ENCODE measurements at regions not wholly inside any gene's neighbourhood (a gene's known extent, or its start where the extent isn't known, plus 50 kb on each side); places are given as distances from the start of the nearest gene placed in this dataset.

DNA sequence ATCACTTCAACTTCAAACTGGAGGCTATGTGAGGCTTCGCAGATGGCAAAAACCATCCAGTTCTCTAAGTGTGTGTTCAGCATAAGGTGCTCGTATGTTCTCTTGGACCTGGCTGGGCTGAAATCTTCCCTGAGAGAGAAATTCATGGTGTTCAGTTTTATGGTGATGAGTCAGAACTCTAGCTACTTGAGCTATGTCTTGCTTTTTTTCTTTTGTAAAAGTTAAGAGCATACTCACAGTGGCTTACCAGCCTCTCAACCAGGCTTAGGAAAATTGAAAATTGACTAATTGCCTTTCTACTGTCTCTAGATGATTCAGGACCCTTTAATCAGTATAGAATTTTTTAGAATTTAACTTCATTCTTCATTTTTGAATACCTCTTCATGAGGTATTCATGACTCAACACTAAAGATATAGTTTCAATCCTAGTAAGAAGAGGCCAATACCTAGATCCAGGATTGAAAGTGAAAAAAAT is 617.5 kb downstream of the TBL1XR1 start:
- no peak for TF ChIP-seq POLR2A (IDR thresholded peaks at IDR 0.05)
- TF ChIP-seq, protein P1, sequence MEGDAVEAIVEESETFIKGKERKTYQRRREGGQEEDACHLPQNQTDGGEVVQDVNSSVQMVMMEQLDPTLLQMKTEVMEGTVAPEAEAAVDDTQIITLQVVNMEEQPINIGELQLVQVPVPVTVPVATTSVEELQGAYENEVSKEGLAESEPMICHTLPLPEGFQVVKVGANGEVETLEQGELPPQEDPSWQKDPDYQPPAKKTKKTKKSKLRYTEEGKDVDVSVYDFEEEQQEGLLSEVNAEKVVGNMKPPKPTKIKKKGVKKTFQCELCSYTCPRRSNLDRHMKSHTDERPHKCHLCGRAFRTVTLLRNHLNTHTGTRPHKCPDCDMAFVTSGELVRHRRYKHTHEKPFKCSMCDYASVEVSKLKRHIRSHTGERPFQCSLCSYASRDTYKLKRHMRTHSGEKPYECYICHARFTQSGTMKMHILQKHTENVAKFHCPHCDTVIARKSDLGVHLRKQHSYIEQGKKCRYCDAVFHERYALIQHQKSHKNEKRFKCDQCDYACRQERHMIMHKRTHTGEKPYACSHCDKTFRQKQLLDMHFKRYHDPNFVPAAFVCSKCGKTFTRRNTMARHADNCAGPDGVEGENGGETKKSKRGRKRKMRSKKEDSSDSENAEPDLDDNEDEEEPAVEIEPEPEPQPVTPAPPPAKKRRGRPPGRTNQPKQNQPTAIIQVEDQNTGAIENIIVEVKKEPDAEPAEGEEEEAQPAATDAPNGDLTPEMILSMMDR (IDR thresholded peaks at IDR 0.05): no peak

All from lower leg skin (tissue), 3 donors.